Heart left ventricle (tissue), 13 donors: ENCODE measurements at regions not wholly inside any gene's neighbourhood (a gene's known extent, or its start where the extent isn't known, plus 50 kb on each side); places are given as distances from the start of the nearest gene placed in this dataset.

Source experiments
- POLR2A ChIP-seq, 2 donors: fragments of 450-650 bp; IDR thresholded peaks; one replicate each; pipeline ENCODE4 v1.6.1; 2017; ENCODE audit warnings: antibody characterized with exemption in 2 of 2, mild to moderate bottlenecking in 2 of 2, moderate library complexity in 2 of 2
- TF ChIP-seq, protein P1 (sequence below), 12 donors: fragments of 200-600 bp; sonication (generic) in 4 of 12; IDR thresholded peaks; one replicate each; pipeline versions ENCODE4 v1.5.0 to v1.8.0; 2018 to 2022; ENCODE audit warnings: antibody characterized with exemption in 12 of 12, mild to moderate bottlenecking in 5 of 12
- donor health status: ischemic (EF 13 %, LVEDD 7.1; RV severe dilation, severe dysfunction).
- donor health status: DM: no; HTN: yes; CAD: no.
- donor health status: DM: no; HTN: no; CAD: no.
- donor health status: ischemic (EF 25% LVEDD 6.9; RV normal size, moderate dysfunction).
- donor health status: ischemic (EF 25% LVEDD 5.7; RV mildly dilated, moderate dysfunction).
- donor health status: ischemic (EF 35%, LVEDD 5.7; RV mildly dilated, moderate dysfunction).
- donor health status: nonischemic (EF 11% LVEDD 7.7; RV severe dilation, severe dysfunction).
- donor health status: DM: yes; HTN: yes; CAD: no.
- donor health status: PGD.
- donor health status: ischemic (EF 29% LVEDD 5.4; RV normal size, mild dysfunction).
- donor health status: nonischemic (EF 23%, LVEDD 6.1; RV moderate dilation, normal function).

DNA sequence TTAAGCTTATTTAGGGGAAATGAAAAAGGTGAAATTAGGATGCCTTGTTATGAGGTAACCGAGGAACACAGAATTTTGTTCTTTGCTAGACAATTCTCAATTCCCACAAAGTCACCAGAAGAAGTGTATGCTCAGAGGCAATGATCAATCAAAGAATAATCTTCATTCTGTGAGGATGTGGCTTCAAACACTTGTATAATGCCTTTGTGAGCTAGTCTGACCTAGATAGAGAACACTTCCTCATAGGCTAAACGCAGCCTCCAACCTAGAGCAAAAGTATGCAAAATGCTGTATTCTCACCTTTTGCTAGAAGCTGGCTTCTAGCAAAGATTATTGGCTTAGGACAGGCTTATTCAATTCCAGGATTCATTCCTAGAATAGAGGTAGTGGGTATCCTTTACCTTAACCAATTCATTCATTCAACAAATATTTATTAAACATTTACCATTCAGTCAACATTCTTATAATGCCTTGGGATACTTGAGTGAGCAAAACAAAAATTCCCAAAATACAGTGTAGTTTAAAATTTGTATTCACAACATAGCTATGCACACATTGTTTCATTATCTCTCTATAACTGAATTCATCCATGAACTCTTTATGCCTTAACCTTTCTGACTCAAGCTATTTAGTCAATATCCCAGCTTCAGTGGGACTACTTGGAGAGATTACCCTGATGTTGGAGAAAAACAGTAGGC lies 530.2 kb downstream of the PTPRC start:
- TF ChIP-seq, protein P1, sequence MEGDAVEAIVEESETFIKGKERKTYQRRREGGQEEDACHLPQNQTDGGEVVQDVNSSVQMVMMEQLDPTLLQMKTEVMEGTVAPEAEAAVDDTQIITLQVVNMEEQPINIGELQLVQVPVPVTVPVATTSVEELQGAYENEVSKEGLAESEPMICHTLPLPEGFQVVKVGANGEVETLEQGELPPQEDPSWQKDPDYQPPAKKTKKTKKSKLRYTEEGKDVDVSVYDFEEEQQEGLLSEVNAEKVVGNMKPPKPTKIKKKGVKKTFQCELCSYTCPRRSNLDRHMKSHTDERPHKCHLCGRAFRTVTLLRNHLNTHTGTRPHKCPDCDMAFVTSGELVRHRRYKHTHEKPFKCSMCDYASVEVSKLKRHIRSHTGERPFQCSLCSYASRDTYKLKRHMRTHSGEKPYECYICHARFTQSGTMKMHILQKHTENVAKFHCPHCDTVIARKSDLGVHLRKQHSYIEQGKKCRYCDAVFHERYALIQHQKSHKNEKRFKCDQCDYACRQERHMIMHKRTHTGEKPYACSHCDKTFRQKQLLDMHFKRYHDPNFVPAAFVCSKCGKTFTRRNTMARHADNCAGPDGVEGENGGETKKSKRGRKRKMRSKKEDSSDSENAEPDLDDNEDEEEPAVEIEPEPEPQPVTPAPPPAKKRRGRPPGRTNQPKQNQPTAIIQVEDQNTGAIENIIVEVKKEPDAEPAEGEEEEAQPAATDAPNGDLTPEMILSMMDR (IDR thresholded peaks at IDR 0.05) = no peak
- no peak for TF ChIP-seq POLR2A (IDR thresholded peaks at IDR 0.05)
